H9 (cell line): ENCODE measurements at regions not wholly inside any gene's neighbourhood (a gene's known extent, or its start where the extent isn't known, plus 50 kb on each side); places are given as distances from the start of the nearest gene placed in this dataset.

Source experiments
- DNase-seq: peaks from one replicate; pipeline ENCODE4 v3.0.0-alpha.2; 2017
- H2AFZ ChIP-seq: one replicate; pipeline ENCODE4 v1.6.1; 2013; ENCODE audit warnings: mild to moderate bottlenecking, low read length, control low read depth, moderate library complexity
- H2AK5ac ChIP-seq: 2 replicates; pipeline ENCODE4 v1.6.1; 2013; ENCODE audit warnings: low read length, control low read depth, mixed read lengths; ENCODE audit not compliant: insufficient read length
- H2BK120ac ChIP-seq: one replicate; pipeline ENCODE4 v1.6.1; 2013; ENCODE audit warnings: low read depth, mild to moderate bottlenecking, low read length, control low read depth, inconsistent platforms; ENCODE audit not compliant: poor library complexity, severe bottlenecking
- H2BK12ac ChIP-seq: 2 replicates; pipeline ENCODE4 v1.6.1; 2013; ENCODE audit warnings: low read length, control low read depth, mixed read lengths, low read depth; ENCODE audit not compliant: insufficient read length
- H2BK15ac ChIP-seq: 2 replicates; pipeline ENCODE4 v1.6.1; 2013; ENCODE audit warnings: low read depth, low read length, control low read depth
- H2BK20ac ChIP-seq: one replicate; pipeline ENCODE4 v1.6.1; 2013; ENCODE audit warnings: low read depth, mild to moderate bottlenecking, low read length, control low read depth, inconsistent platforms; ENCODE audit not compliant: poor library complexity, severe bottlenecking
- H2BK5ac ChIP-seq: 2 replicates; pipeline ENCODE4 v1.6.1; 2013; ENCODE audit warnings: low read length, control low read depth, mixed read lengths; ENCODE audit not compliant: insufficient read length
- H3K14ac ChIP-seq: 2 replicates; pipeline ENCODE4 v1.6.1; 2013; ENCODE audit warnings: low read length, control low read depth; ENCODE audit not compliant: insufficient read depth
- H3K18ac ChIP-seq: 2 replicates; pipeline ENCODE4 v1.6.1; 2013; ENCODE audit warnings: low read depth, mild to moderate bottlenecking, mixed read lengths, low read length, control low read depth; ENCODE audit not compliant: insufficient read length
- H3K23ac ChIP-seq: 2 replicates; pipeline ENCODE4 v1.6.1; 2013; ENCODE audit warnings: low read length, control low read depth, mixed read lengths, low read depth; ENCODE audit not compliant: insufficient read length
- H3K23me2 ChIP-seq: 2 replicates; pipeline ENCODE4 v1.6.1; 2013; ENCODE audit warnings: low read depth, mild to moderate bottlenecking, mixed read lengths, low read length, control low read depth; ENCODE audit not compliant: insufficient read length, poor library complexity, severe bottlenecking
- H3K27ac ChIP-seq: 2 replicates; pipeline ENCODE4 v1.5.1; 2013; ENCODE audit warnings: low read length, control low read depth, mixed read lengths, low read depth; ENCODE audit not compliant: insufficient read length
- H3K27me3 ChIP-seq: 2 replicates; pipeline ENCODE4 v1.6.1; 2013; ENCODE audit warnings: low read length, control low read depth, inconsistent platforms; ENCODE audit not compliant: insufficient read depth
- H3K4ac ChIP-seq: 2 replicates; pipeline ENCODE4 v1.6.1; 2013; ENCODE audit warnings: low read depth, mild to moderate bottlenecking, control low read depth, inconsistent platforms, low read length, moderate library complexity
- H3K4me1 ChIP-seq: 2 replicates; pipeline ENCODE4 v1.6.1; 2013; ENCODE audit warnings: low read length, control low read depth, inconsistent platforms; ENCODE audit not compliant: insufficient read depth
- H3K4me2 ChIP-seq: 2 replicates; pipeline ENCODE4 v1.6.1; 2013; ENCODE audit warnings: low read length, control low read depth, mixed read lengths; ENCODE audit not compliant: insufficient read length, insufficient read depth
- H3K56ac ChIP-seq: 2 replicates; pipeline ENCODE4 v1.6.1; 2013; ENCODE audit warnings: low read depth, mild to moderate bottlenecking, mixed read lengths, low read length, control low read depth; ENCODE audit not compliant: insufficient read length
- H3K79me1 ChIP-seq: 2 replicates; pipeline ENCODE4 v1.6.1; 2013; ENCODE audit warnings: low read depth, mild to moderate bottlenecking, moderate library complexity, low read length, control low read depth, inconsistent platforms; ENCODE audit not compliant: insufficient read depth, poor library complexity, severe bottlenecking
- H3K79me2 ChIP-seq: 2 replicates; pipeline ENCODE4 v1.6.1; 2013; ENCODE audit warnings: low read length, control low read depth, inconsistent platforms; ENCODE audit not compliant: insufficient read depth
- H3K9ac ChIP-seq: 2 replicates; pipeline ENCODE4 v1.6.1; 2013; ENCODE audit warnings: low read length, control low read depth, mixed read lengths; ENCODE audit not compliant: insufficient read length; ENCODE audit errors: extremely low read depth
- H3K9me3 ChIP-seq: one replicate; pipeline ENCODE4 v1.6.1; 2013; ENCODE audit warnings: low read depth, low read length, inconsistent platforms; ENCODE audit not compliant: control insufficient read depth
- H3T11ph ChIP-seq: one replicate; pipeline ENCODE4 v1.6.1; 2013; ENCODE audit warnings: mild to moderate bottlenecking, low read length, control low read depth, inconsistent platforms
- H4K20me1 ChIP-seq: one replicate; pipeline ENCODE4 v1.6.1; 2013; ENCODE audit not compliant: control insufficient read depth, insufficient read length, insufficient read depth
- H4K5ac ChIP-seq: 2 replicates; pipeline ENCODE4 v1.6.1; 2013; ENCODE audit warnings: low read depth, mild to moderate bottlenecking, mixed read lengths, low read length, control low read depth; ENCODE audit not compliant: insufficient read length
- H4K8ac ChIP-seq: replicated peaks from 2 replicates; pipeline ENCODE4 v1.6.1; 2013; ENCODE audit warnings: low read length, control low read depth, mixed read lengths, low read depth; ENCODE audit not compliant: insufficient read length
- H4K91ac ChIP-seq: 2 replicates; pipeline ENCODE4 v1.6.1; 2013; ENCODE audit warnings: low read depth, mild to moderate bottlenecking, moderate library complexity, mixed read lengths, low read length, control low read depth; ENCODE audit not compliant: insufficient read length
- H3K27ac Mint-ChIP-seq, 3 experiments: 2 replicates in 2 of 3; 3 replicates in 1 of 3; pipeline ENCODE4 v1.8.0; 2020 to 2021; ENCODE audit warnings: mixed read lengths in 3 of 3, mild to moderate bottlenecking in 1 of 3, moderate library complexity in 1 of 3
- H3K27me3 Mint-ChIP-seq: 2 replicates; pipeline ENCODE4 v1.8.0; 2021; ENCODE audit warnings: low read depth, mild to moderate bottlenecking, moderate library complexity, mixed read lengths
- H3K36me3 Mint-ChIP-seq, 3 experiments: 2 replicates in 2 of 3; 3 replicates in 1 of 3; pipeline ENCODE4 v1.8.0; 2020 to 2021; ENCODE audit warnings: low read depth in 3 of 3, mixed read lengths in 3 of 3; ENCODE audit not compliant: insufficient read depth in 1 of 3
- H3K4me1 Mint-ChIP-seq, 2 experiments: 2 replicates each; pipeline ENCODE4 v1.8.0; 2020; ENCODE audit warnings: mixed read lengths in 2 of 2
- H3K4me3 Mint-ChIP-seq, 2 experiments: 2 replicates in 1 of 2; 3 replicates in 1 of 2; pipeline ENCODE4 v1.8.0; 2020 to 2021; ENCODE audit warnings: mild to moderate bottlenecking in 2 of 2, mixed read lengths in 2 of 2, moderate library complexity in 1 of 2
- H3K9me3 Mint-ChIP-seq, 2 experiments: 2 replicates in 1 of 2; 3 replicates in 1 of 2; pipeline ENCODE4 v1.8.0; 2020; ENCODE audit warnings: mild to moderate bottlenecking in 2 of 2, mixed read lengths in 2 of 2, moderate library complexity in 1 of 2
- WGBS: extraction: QIAGEN DNeasy Blood & Tissue Kit; methylation state at CpG from one replicate; pipeline ENCODE4 v1.1.7; 2013; ENCODE audit warnings: missing lambda C conversion rate, low lambda C conversion rate, mixed read lengths; ENCODE audit not compliant: insufficient read length; ENCODE audit errors: extremely low coverage; 5-methylcytosine and 5-hydroxymethylcytosine counted together
- TF ChIP-seq, protein P1 (sequence below): fragments of 200-600 bp; sonication (generic); conservative IDR thresholded peaks from 3 replicates; pipeline ENCODE4 v1.8.0; 2021; ENCODE audit warnings: antibody characterized with exemption, mild to moderate bottlenecking

DNA sequence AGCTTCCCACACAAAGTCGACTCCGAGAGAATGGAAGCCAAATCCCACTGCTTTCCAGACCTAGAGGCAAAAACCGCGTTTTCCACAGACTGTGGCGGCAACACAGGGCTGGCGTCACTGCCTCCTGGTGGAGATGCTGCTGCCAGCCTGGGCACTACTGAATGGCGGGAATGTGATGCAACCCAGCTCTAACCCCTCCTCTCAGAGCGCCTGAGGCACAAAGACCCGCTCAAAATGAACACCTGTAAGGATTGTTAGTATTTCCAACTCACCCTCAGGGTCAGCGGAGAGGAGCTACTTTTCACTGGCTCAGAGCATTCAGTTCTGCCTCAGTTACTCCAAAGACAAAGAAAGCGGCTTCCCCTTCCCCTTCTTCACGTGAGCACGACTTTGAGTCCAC, 548.0 kb upstream of the SALL3 start:
- peaks cover 0 to 5% of the 10 kb centered on the region in 2 experiments; a peak in 1 of 4 replicates for H3K4me1 Mint-ChIP-seq

More for the DNA sequence above, 548.0 kb upstream of the SALL3 start:
- Mint-ChIP-seq H3K27ac (no peak overlapping the region; a peak in 1 of 7 replicates), H3K27me3 (peaks cover 5% of the 10 kb centered on the region), H3K9me3 (no peaks in the 10 kb centered on the region; a peak in 1 of 5 replicates), H3K36me3 (no peaks in the 10 kb centered on the region), H3K4me3 (no peak overlapping the region)
- WGBS, result no CpG with 5 or more reads among the region's 13 CpGs
- Histone ChIP-seq H3K23ac (no peak overlapping the region), H4K91ac (no peak overlapping the region), H2BK20ac (no peak overlapping the region), H3K14ac (no peak overlapping the region), H2BK120ac (no peak overlapping the region), H3K27me3 (no peaks in the 10 kb centered on the region), H4K8ac (no peak overlapping the region), H3K4ac (no peak overlapping the region), H3K27ac (no peak overlapping the region), H3T11ph (no peak overlapping the region), H3K4me2 (no peak overlapping the region), H2BK5ac (no peak overlapping the region), H2AK5ac (no peak overlapping the region), H3K18ac (no peak overlapping the region), H3K9me3 (no peaks in the 10 kb centered on the region), H2AFZ (no peak overlapping the region), H3K23me2 (no peaks in the 10 kb centered on the region), H2BK12ac (no peak overlapping the region), H3K9ac (no peak overlapping the region), H3K79me2 (no peaks in the 10 kb centered on the region), H4K5ac (no peak overlapping the region), H2BK15ac (no peak overlapping the region), H3K79me1 (no peaks in the 10 kb centered on the region), H3K56ac (no peak overlapping the region), H3K4me1 (no peaks in the 10 kb centered on the region), H4K20me1 (no peaks in the 10 kb centered on the region)
- TF ChIP-seq, protein P1, sequence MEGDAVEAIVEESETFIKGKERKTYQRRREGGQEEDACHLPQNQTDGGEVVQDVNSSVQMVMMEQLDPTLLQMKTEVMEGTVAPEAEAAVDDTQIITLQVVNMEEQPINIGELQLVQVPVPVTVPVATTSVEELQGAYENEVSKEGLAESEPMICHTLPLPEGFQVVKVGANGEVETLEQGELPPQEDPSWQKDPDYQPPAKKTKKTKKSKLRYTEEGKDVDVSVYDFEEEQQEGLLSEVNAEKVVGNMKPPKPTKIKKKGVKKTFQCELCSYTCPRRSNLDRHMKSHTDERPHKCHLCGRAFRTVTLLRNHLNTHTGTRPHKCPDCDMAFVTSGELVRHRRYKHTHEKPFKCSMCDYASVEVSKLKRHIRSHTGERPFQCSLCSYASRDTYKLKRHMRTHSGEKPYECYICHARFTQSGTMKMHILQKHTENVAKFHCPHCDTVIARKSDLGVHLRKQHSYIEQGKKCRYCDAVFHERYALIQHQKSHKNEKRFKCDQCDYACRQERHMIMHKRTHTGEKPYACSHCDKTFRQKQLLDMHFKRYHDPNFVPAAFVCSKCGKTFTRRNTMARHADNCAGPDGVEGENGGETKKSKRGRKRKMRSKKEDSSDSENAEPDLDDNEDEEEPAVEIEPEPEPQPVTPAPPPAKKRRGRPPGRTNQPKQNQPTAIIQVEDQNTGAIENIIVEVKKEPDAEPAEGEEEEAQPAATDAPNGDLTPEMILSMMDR, result peak; percentile 63
- peak; percentile 61 for DNase-seq
